Peyer's patch (tissue), 4 donors: ENCODE measurements at regions not wholly inside any gene's neighbourhood (a gene's known extent, or its start where the extent isn't known, plus 50 kb on each side); places are given as distances from the start of the nearest gene placed in this dataset.

Source experiments
- DNase-seq, 3 donors: peaks; one replicate each; pipeline ENCODE4 v3.0.0-alpha.2; 2017 to 2019
- H3K27ac ChIP-seq, 4 donors: fragments of 200-600 bp; sonication (generic); one replicate each; pipeline ENCODE4 v1.5.1; 2016 to 2019
- H3K27me3 ChIP-seq, 2 donors: fragments of 200-600 bp; sonication (generic); one replicate each; pipeline ENCODE4 v1.5.1; 2019
- H3K36me3 ChIP-seq, 3 donors: fragments of 200-600 bp; sonication (generic); one replicate each; pipeline ENCODE4 v1.5.1; 2016 to 2019
- H3K4me1 ChIP-seq, 4 donors: fragments of 200-600 bp; sonication (generic); one replicate each; pipeline ENCODE4 v1.5.1; 2016 to 2019
- H3K4me3 ChIP-seq, 4 donors: fragments of 200-600 bp; sonication (generic); 1 replicate in 3 of 4; 2 replicates in 1 of 4; pipeline ENCODE4 v1.5.1; 2016 to 2019; ENCODE audit warnings: mild to moderate bottlenecking in 1 of 4
- H3K9me3 ChIP-seq, 4 donors: fragments of 200-600 bp; sonication (generic); one replicate each; pipeline ENCODE4 v1.5.1; 2016 to 2019; ENCODE audit warnings: mild to moderate bottlenecking in 1 of 4
- POLR2A ChIP-seq, 2 donors: fragments of 450-650 bp; IDR thresholded peaks; one replicate each; pipeline ENCODE4 v1.5.1; 2017; ENCODE audit warnings: antibody characterized with exemption in 2 of 2, mild to moderate bottlenecking in 2 of 2, moderate library complexity in 2 of 2
- TF ChIP-seq, protein P1 (sequence below), 6 experiments: fragments of 450-650 bp in 4 of 6; fragments of 200-600 bp in 2 of 6; sonication (generic) in 1 of 6; IDR thresholded peaks; one replicate each; pipeline ENCODE4 v1.5.1; 2017 to 2019; ENCODE audit warnings: antibody characterized with exemption in 6 of 6, mild to moderate bottlenecking in 3 of 6, moderate library complexity in 1 of 6

DNA sequence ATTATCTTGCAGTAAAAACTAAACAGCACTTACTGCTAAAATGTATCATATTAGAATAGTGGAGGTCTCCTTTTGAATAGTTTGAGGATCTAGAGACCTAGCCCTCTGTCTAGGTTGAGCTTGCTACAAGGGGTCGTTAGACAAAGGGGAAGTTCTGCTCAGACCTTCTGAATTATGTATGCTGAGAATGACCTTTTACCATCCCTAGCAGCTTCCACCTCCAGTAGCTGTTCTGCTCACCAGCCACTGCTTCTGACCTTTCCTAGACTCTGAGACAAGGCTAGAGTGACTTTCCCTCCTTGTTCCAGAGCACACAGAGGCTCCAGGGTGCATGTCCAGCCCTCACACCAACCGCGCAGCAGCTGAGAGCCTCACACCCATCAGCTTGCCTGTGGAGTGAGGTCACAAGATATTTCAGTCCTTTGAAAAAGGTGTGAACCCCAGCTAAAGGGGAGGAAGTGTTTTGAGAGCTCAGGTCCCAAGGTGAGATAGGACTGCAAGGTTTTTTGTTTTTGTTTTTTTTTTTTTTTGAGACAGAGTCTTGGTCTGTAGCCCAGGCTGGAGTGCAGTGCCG is 289.3 kb upstream of the TNP1 start:
- Histone ChIP-seq H3K4me1 (no peaks in the 10 kb centered on the region), H3K9me3 (no peaks in the 10 kb centered on the region), H3K4me3 (no peak overlapping the region), H3K27me3 (no peaks in the 10 kb centered on the region), H3K36me3 (no peaks in the 10 kb centered on the region), H3K27ac (no peak overlapping the region)
- TF ChIP-seq POLR2A (IDR thresholded peaks at IDR 0.05), result no peak
- TF ChIP-seq, protein P1, sequence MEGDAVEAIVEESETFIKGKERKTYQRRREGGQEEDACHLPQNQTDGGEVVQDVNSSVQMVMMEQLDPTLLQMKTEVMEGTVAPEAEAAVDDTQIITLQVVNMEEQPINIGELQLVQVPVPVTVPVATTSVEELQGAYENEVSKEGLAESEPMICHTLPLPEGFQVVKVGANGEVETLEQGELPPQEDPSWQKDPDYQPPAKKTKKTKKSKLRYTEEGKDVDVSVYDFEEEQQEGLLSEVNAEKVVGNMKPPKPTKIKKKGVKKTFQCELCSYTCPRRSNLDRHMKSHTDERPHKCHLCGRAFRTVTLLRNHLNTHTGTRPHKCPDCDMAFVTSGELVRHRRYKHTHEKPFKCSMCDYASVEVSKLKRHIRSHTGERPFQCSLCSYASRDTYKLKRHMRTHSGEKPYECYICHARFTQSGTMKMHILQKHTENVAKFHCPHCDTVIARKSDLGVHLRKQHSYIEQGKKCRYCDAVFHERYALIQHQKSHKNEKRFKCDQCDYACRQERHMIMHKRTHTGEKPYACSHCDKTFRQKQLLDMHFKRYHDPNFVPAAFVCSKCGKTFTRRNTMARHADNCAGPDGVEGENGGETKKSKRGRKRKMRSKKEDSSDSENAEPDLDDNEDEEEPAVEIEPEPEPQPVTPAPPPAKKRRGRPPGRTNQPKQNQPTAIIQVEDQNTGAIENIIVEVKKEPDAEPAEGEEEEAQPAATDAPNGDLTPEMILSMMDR (IDR thresholded peaks at IDR 0.05), result no peak
- DNase-seq, result no peak

DNA sequence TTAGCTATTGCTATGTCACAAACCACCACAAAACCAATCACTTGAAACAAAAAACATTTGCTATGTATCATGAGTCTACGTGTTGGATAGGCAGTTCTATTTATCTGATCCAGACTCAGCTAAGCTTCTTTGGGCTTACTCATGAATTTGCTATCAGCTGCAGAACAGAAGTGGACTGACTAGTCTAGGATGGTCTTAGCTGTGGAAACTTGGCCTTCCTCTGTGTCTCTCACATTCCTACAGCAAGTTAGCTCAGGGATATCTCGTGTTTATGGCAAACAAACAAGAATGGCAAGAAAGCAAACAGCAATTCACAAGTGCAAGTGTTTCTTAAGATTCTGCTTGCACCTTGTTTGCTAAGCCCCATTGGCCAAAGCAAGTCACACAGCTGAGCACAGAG is 288.0 kb upstream of the TNP1 start:
- Histone ChIP-seq H3K9me3 (no peaks in the 10 kb centered on the region), H3K36me3 (no peaks in the 10 kb centered on the region), H3K27ac (no peak overlapping the region), H3K4me3 (no peak overlapping the region), H3K27me3 (no peaks in the 10 kb centered on the region), H3K4me1 (no peaks in the 10 kb centered on the region)
- DNase-seq, result no peak
- TF ChIP-seq, protein P1 (IDR thresholded peaks at IDR 0.05), result no peak
- no peak for TF ChIP-seq POLR2A (IDR thresholded peaks at IDR 0.05)

DNA sequence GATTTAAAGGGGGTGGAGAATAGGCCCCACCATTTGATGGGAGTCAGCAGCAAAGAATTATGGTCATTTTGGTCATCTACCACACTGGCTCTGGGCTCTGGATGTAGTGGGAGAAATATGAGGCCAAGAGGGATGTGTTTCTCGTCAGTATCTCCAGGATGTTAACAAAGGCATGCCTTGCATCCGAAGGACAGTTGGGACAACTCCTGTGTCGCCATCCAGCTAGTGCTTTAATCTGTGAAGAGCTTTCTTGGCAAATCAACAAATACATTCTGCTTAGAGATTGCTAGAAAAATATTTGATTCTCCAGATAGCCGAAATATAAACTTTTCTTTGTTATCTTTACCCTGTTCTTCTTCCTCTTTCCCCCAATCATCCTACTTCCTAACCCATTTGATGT is 287.1 kb upstream of the TNP1 start:
- Histone ChIP-seq H3K36me3 (no peaks in the 10 kb centered on the region), H3K4me1 (no peaks in the 10 kb centered on the region), H3K9me3 (no peaks in the 10 kb centered on the region), H3K27ac (no peak overlapping the region), H3K4me3 (no peak overlapping the region), H3K27me3 (no peaks in the 10 kb centered on the region)
- no peak for DNase-seq
- TF ChIP-seq, protein P1 (IDR thresholded peaks at IDR 0.05), result no peak
- TF ChIP-seq POLR2A (IDR thresholded peaks at IDR 0.05), result no peak

DNA sequence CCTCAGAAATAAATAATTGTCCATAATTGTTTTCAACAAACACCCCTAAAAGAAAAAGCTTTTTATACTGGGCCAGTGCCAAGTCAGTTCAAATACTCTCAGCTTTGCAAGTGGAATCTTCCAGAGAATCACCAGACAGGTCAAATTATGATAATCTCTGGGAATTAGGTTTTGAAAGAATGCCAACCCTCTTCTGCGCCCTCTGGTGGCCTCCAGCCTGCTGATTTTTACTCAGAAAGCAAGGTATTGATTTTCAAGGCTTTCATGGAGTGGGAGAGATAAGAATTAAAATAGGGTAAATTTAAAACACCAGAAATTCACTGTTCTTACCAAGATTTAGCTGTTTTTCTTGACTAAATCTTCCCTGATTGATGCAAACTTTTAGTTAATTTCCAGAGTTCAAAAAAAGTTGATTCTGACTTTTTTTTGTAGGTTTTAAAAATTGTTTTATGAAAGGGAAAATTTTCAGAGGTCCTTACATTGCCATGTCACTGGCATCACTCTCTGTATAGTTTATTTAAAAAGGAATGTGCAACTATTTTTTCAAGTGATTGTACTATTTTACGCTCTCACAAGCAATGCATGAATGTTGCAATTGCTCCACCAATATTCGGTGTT is 282.9 kb upstream of the TNP1 start:
- no peak overlapping the region for H3K4me3 ChIP-seq
- TF ChIP-seq, protein P1 (IDR thresholded peaks at IDR 0.05), result peak in 3 of 6 experiments; percentile 38 to 40 (median 38)
- no peak for TF ChIP-seq POLR2A (IDR thresholded peaks at IDR 0.05)
- H3K36me3 ChIP-seq, result no peaks in the 10 kb centered on the region
- no peaks in the 10 kb centered on the region for H3K4me1 ChIP-seq
- H3K9me3 ChIP-seq, result peaks cover 0 to 3% (median 0%) of the 10 kb centered on the region in 4 donors
- DNase-seq, result no peak
- no peaks in the 10 kb centered on the region for H3K27me3 ChIP-seq
- no peak overlapping the region for H3K27ac ChIP-seq

DNA sequence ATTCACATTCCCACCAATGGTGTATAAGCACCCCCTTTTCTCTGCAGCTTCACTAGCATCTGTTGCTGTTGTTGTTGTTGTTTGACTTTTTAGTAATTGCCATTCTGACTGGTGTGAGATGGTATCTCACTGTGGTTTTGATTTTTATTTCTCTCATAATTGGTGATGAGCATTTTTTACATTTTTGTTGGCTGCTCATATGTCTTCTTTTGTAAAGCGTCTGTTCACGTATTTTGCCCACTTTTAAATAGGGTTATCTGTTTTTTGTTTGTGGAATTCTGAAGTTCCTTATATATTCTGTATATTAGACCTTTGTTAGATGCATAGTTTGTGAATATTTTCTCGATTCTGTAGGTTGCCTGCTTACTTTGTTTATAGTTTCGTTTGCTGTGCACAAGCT is 278.4 kb upstream of the TNP1 start:
- H3K4me1 ChIP-seq, result no peaks in the 10 kb centered on the region
- no peaks in the 10 kb centered on the region for H3K27me3 ChIP-seq
- no peak for DNase-seq
- H3K9me3 ChIP-seq, result peaks cover 0 to 3% (median 0%) of the 10 kb centered on the region in 4 donors
- H3K4me3 ChIP-seq, result no peak overlapping the region
- no peak for TF ChIP-seq POLR2A (IDR thresholded peaks at IDR 0.05)
- TF ChIP-seq, protein P1 (IDR thresholded peaks at IDR 0.05), result no peak
- H3K36me3 ChIP-seq, result no peaks in the 10 kb centered on the region
- no peak overlapping the region for H3K27ac ChIP-seq
